Adrenal gland (tissue), 9 donors: ENCODE measurements at regions not wholly inside any gene's neighbourhood (a gene's known extent, or its start where the extent isn't known, plus 50 kb on each side); places are given as distances from the start of the nearest gene placed in this dataset.

Experiments
- DNase-seq, 7 donors: peaks; one replicate each; pipeline ENCODE4 v3.0.0-alpha.2; 2019 to 2020
- H3K27ac ChIP-seq, 5 donors: fragments of 200-600 bp; sonication (generic) in 4 of 5; 1 replicate in 3 of 5; 2 replicates in 2 of 5; pipeline versions ENCODE4 v1.5.1 to v1.8.0; 2016 to 2020; ENCODE audit warnings: mild to moderate bottlenecking in 1 of 5
- H3K27me3 ChIP-seq: fragments of 200-600 bp; 2 replicates; pipeline ENCODE4 v1.8.0; 2021
- H3K36me3 ChIP-seq, 2 donors: fragments of 200-600 bp; replicated peaks in 1 of 2; 1 replicate in 1 of 2; 2 replicates in 1 of 2; pipeline versions ENCODE4 v1.5.1 to v1.8.0; 2018 to 2022
- H3K4me1 ChIP-seq, 2 donors: fragments of 200-600 bp; replicated peaks in 1 of 2; 1 replicate in 1 of 2; 2 replicates in 1 of 2; pipeline versions ENCODE4 v1.5.1 to v1.8.0; 2018 to 2021
- H3K4me3 ChIP-seq, 4 donors: fragments of 200-600 bp; sonication (generic) in 3 of 4; one replicate each; pipeline ENCODE4 v1.5.1; 2016 to 2018
- H3K9me3 ChIP-seq, 3 donors: fragments of 200-600 bp; sonication (generic) in 1 of 3; replicated peaks in 1 of 3; 1 replicate in 2 of 3; 2 replicates in 1 of 3; pipeline versions ENCODE4 v1.5.1 to v1.8.0; 2016 to 2021
- CTCF ChIP-seq, 6 experiments: fragments of 450-650 bp in 4 of 6; fragments of 200-600 bp in 2 of 6; sonication (generic) in 1 of 6; IDR thresholded peaks; 1 replicate in 5 of 6; 2 replicates in 1 of 6; pipeline versions ENCODE4 v1.5.1 to v1.8.0; 2016 to 2021; ENCODE audit warnings: antibody characterized with exemption in 6 of 6, mild to moderate bottlenecking in 2 of 6, moderate library complexity in 1 of 6
- POLR2A ChIP-seq, 2 donors: fragments of 450-650 bp; IDR thresholded peaks; one replicate each; pipeline ENCODE4 v1.6.1; 2017; ENCODE audit warnings: antibody characterized with exemption in 2 of 2, mild to moderate bottlenecking in 2 of 2, moderate library complexity in 1 of 2
- WGBS, 4 donors: extraction: QIAGEN DNeasy Blood & Tissue Kit in 2 of 4; methylation state at CpG; one replicate each; pipeline versions ENCODE4 v1.1.5 to v1.1.7; 2013 to 2017; 5-methylcytosine and 5-hydroxymethylcytosine counted together
- intact Hi-C, 2 donors: fragments of 100-400 bp; cut with DNase I; formaldehyde crosslinking; loops; one replicate each; pipeline versions ENCODE4 v1.14.1 to v1.15.0; 2022 to 2023
- donor health status: healthy with polysubstance abuse.
- donor health status: Bipolar disorder and iron deficiency.
- donor health status: DM: yes; HTN: yes; CAD: no.
- donor health status: DM: no; HTN: no; CAD: no.
- donor health status: DM: no; HTN: no; CAD: no.

- intact Hi-C loops, result no loop called here
- TF ChIP-seq POLR2A (IDR thresholded peaks at IDR 0.05) (no peak), CTCF (IDR thresholded peaks at IDR 0.05) (no peak)
- no peak for DNase-seq
- no peak overlapping the region for H3K27ac ChIP-seq
- H3K4me3 ChIP-seq, result no peak overlapping the region
- H3K4me1 ChIP-seq, result no peaks in the 10 kb centered on the region
- H3K9me3 ChIP-seq, result peaks cover 0 to 4% (median 0%) of the 10 kb centered on the region in 3 donors
- 81 to 92% (median 86%) methylated on average over 1 of the region's 1 CpG for WGBS, 4 donors
- H3K36me3 ChIP-seq, result no peaks in the 10 kb centered on the region
- H3K27me3 ChIP-seq, result no peaks in the 10 kb centered on the region
These were observed 1094.5 kb upstream of the LRRN3 start for GRCh38 chr7:109996411-109996810.

DNA sequence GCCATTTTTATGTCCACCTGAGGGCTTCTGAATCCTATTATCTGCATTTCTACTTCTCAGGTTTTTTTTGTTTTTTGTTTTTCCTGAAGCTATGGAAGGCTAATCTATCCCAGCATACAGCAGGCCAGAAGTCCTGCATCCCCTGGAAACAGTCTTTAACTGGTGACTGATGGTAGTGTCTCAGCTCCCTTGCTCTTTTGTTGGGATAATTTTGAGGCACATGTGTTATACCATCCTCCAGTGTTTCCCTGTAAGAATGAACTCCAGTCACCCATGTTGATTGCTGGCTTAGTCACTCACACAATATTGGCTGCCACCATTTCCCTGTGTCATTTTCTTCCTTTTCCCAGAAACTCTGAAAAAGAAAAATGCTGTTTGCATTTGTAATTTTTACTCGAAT is 1094.0 kb upstream of the LRRN3 start:
- peaks cover 0 to 4% (median 0%) of the 10 kb centered on the region in 3 donors for H3K9me3 ChIP-seq
- H3K27ac ChIP-seq, result no peak overlapping the region
- TF ChIP-seq POLR2A (IDR thresholded peaks at IDR 0.05), result no peak
- TF ChIP-seq CTCF (IDR thresholded peaks at IDR 0.05), result no peak
- no peak overlapping the region for H3K4me3 ChIP-seq
- 50 to 68% (median 61%) methylated on average over 1 of the region's 1 CpG for WGBS, 4 donors
- no peaks in the 10 kb centered on the region for H3K36me3 ChIP-seq
- no peak for DNase-seq
- H3K4me1 ChIP-seq, result no peaks in the 10 kb centered on the region
- intact Hi-C loops, result no loop called here
- H3K27me3 ChIP-seq, result no peaks in the 10 kb centered on the region

- TF ChIP-seq CTCF (IDR thresholded peaks at IDR 0.05) (no peak), POLR2A (IDR thresholded peaks at IDR 0.05) (no peak)
- H3K4me3 ChIP-seq, result no peak overlapping the region
- WGBS, 4 donors, result 87 to 93% (median 89%) methylated on average over 2 of the region's 2 CpGs
- no peaks in the 10 kb centered on the region for H3K27me3 ChIP-seq
- no peaks in the 10 kb centered on the region for H3K36me3 ChIP-seq
- no peaks in the 10 kb centered on the region for H3K4me1 ChIP-seq
- H3K27ac ChIP-seq, result no peak overlapping the region
- peaks cover 0 to 4% (median 0%) of the 10 kb centered on the region in 3 donors for H3K9me3 ChIP-seq
- intact Hi-C loops, result no loop called here
- DNase-seq, result no peak
These were observed 1093.1 kb upstream of the LRRN3 start for GRCh38 chr7:109997837-109998236.

DNA sequence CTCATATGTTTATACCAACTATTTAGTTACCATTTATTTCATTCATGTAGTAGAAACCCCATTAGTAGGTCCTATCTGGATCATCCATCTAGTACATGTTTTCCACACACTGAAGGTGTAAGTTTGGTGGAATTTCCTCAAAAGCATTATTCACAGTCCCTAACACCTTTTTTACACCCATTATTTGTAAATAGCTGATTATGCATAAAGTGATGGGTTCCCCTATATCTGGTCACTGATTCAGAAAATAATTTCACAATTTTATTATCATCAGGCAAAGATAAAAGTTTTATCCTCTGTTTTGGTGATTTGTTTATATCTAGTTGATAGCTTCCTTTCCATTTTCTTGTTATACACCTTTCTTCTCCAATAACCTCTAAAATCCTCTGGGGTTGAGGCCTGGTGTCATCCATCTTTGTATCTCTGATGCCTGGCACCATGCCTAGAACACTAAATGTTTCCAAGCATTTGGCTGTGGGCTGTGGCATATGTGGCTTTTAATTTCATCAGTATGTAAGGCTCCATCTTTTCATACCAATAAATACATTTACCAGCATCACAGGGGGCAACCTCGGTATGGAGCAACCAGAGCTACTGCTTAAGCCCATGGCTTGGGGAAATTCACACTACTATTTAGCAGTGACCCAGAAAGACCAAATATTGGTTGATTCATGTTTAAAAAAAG is 1089.5 kb upstream of the LRRN3 start:
- H3K4me3 ChIP-seq, result no peak overlapping the region
- intact Hi-C loops, result no loop called here
- TF ChIP-seq CTCF (IDR thresholded peaks at IDR 0.05) (no peak), POLR2A (IDR thresholded peaks at IDR 0.05) (no peak)
- H3K4me1 ChIP-seq, result no peaks in the 10 kb centered on the region
- peaks cover 0 to 4% (median 0%) of the 10 kb centered on the region in 3 donors for H3K9me3 ChIP-seq
- DNase-seq, result no peak
- H3K27me3 ChIP-seq, result no peaks in the 10 kb centered on the region
- 81 to 100% (median 86%) methylated on average over 1 of the region's 1 CpG for WGBS, 4 donors
- H3K36me3 ChIP-seq, result no peaks in the 10 kb centered on the region
- H3K27ac ChIP-seq, result no peak overlapping the region
